Fibroblast of lung (primary cell): ENCODE measurements at regions not wholly inside any gene's neighbourhood (a gene's known extent, or its start where the extent isn't known, plus 50 kb on each side); places are given as distances from the start of the nearest gene placed in this dataset.

Experiments used
- DNase-seq, 2 donors: peaks; one replicate each; pipeline versions ENCODE4 v3.0.0 to v3.0.0-alpha.2; 2010; ENCODE audit warnings: low read depth in 2 of 2
- H2AFZ ChIP-seq: 2 replicates; pipeline ENCODE4 v1.5.1; 2012; ENCODE audit warnings: low read length, control low read depth, inconsistent platforms
- H3K27ac ChIP-seq: 2 replicates; pipeline ENCODE4 v1.5.1; 2011; ENCODE audit warnings: low read length, control low read depth; ENCODE audit not compliant: insufficient read depth
- H3K27me3 ChIP-seq: 2 replicates; pipeline ENCODE4 v1.5.1; 2011; ENCODE audit warnings: mild to moderate bottlenecking, low read length; ENCODE audit not compliant: control insufficient read depth, insufficient read depth
- H3K36me3 ChIP-seq: 2 replicates; pipeline ENCODE4 v1.5.1; 2011; ENCODE audit warnings: low read length; ENCODE audit not compliant: control insufficient read depth, insufficient read depth
- H3K4me1 ChIP-seq: 2 replicates; pipeline ENCODE4 v1.5.1; 2011; ENCODE audit warnings: low read length; ENCODE audit not compliant: control insufficient read depth, insufficient read depth; ENCODE audit errors: extremely low read depth
- H3K4me2 ChIP-seq: 2 replicates; pipeline ENCODE4 v1.5.1; 2011; ENCODE audit warnings: low read length, control low read depth; ENCODE audit not compliant: insufficient read depth; ENCODE audit errors: extremely low read depth
- H3K4me3 ChIP-seq, 4 experiments: fragments of 200-600 bp in 1 of 4; sonication (generic) in 1 of 4; replicated peaks in 1 of 4; 2 replicates each; pipeline ENCODE4 v1.5.1; 2011 to 2016; ENCODE audit warnings: low read length in 4 of 4, low read depth in 3 of 4, mild to moderate bottlenecking in 3 of 4, control low read depth in 2 of 4, inconsistent platforms in 1 of 4, mixed read lengths in 1 of 4; ENCODE audit not compliant: insufficient read depth in 1 of 4; ENCODE audit errors: control extremely low read depth in 1 of 4
- H3K79me2 ChIP-seq: 2 replicates; pipeline ENCODE4 v1.5.1; 2012; ENCODE audit warnings: mild to moderate bottlenecking, low read length, inconsistent platforms; ENCODE audit not compliant: control insufficient read depth, insufficient read depth
- H3K9ac ChIP-seq: 2 replicates; pipeline ENCODE4 v1.5.1; 2011; ENCODE audit warnings: mild to moderate bottlenecking, low read length, control low read depth; ENCODE audit not compliant: insufficient read depth
- H3K9me3 ChIP-seq: 2 replicates; pipeline ENCODE4 v1.5.1; 2012; ENCODE audit warnings: low read depth, low read length; ENCODE audit not compliant: control insufficient read depth, insufficient read depth
- H4K20me1 ChIP-seq: 2 replicates; pipeline ENCODE4 v1.5.1; 2011; ENCODE audit warnings: low read length; ENCODE audit not compliant: control insufficient read depth, insufficient read depth; ENCODE audit errors: extremely low read depth
- EZH2 ChIP-seq: IDR thresholded peaks from 2 replicates; pipeline ENCODE4 v1.5.1; 2012; ENCODE audit warnings: low read length, control low read depth, mild to moderate bottlenecking; ENCODE audit errors: missing control alignments
- TF ChIP-seq, protein P1 (sequence below), 2 donors: IDR thresholded peaks in 1 of 2; conservative IDR thresholded peaks in 1 of 2; 1 replicate in 1 of 2; 2 replicates in 1 of 2; pipeline ENCODE4 v1.5.1; 2011 to 2012; ENCODE audit warnings: low read length in 2 of 2, control low read depth in 1 of 2, inconsistent platforms in 1 of 2, low read depth in 1 of 2, mild to moderate bottlenecking in 1 of 2

DNA sequence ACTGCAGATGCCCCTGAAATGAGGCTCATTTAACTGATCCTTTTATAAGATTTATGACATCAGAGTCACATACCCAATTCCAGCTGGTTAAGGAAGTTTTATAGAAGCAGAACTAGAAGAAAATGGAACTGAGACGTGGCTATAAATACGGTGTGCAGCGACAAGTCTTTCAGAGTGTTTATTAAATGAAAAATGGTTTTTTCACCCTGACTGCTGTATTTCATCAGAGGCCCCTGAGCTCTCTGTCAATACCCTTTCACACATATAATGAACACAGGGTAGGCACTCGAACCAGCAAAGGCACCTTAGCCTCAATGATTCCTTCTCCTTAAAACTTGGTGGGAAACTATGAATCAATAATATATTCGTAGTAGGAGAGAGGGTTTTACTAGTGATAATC, 380.8 kb upstream of the ANXA10 start:
- no peak for DNase-seq
- Histone ChIP-seq H3K79me2 (no peaks in the 10 kb centered on the region), H3K36me3 (no peaks in the 10 kb centered on the region), H3K27ac (no peak overlapping the region), H3K9ac (no peak overlapping the region), H3K9me3 (no peaks in the 10 kb centered on the region), H2AFZ (no peak overlapping the region), H3K27me3 (no peaks in the 10 kb centered on the region), H3K4me2 (no peak overlapping the region), H4K20me1 (no peaks in the 10 kb centered on the region), H3K4me3 (no peak overlapping the region), H3K4me1 (no peaks in the 10 kb centered on the region)
- TF ChIP-seq, protein P1, sequence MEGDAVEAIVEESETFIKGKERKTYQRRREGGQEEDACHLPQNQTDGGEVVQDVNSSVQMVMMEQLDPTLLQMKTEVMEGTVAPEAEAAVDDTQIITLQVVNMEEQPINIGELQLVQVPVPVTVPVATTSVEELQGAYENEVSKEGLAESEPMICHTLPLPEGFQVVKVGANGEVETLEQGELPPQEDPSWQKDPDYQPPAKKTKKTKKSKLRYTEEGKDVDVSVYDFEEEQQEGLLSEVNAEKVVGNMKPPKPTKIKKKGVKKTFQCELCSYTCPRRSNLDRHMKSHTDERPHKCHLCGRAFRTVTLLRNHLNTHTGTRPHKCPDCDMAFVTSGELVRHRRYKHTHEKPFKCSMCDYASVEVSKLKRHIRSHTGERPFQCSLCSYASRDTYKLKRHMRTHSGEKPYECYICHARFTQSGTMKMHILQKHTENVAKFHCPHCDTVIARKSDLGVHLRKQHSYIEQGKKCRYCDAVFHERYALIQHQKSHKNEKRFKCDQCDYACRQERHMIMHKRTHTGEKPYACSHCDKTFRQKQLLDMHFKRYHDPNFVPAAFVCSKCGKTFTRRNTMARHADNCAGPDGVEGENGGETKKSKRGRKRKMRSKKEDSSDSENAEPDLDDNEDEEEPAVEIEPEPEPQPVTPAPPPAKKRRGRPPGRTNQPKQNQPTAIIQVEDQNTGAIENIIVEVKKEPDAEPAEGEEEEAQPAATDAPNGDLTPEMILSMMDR (conservative IDR thresholded peaks at IDR 0.05 in 1 of 2, IDR thresholded peaks at IDR 0.05 in 1 of 2; ENCODE audit: low read depth in 1 of 2, low read length in 2 of 2), result no peak
- no peak for TF ChIP-seq EZH2

DNA sequence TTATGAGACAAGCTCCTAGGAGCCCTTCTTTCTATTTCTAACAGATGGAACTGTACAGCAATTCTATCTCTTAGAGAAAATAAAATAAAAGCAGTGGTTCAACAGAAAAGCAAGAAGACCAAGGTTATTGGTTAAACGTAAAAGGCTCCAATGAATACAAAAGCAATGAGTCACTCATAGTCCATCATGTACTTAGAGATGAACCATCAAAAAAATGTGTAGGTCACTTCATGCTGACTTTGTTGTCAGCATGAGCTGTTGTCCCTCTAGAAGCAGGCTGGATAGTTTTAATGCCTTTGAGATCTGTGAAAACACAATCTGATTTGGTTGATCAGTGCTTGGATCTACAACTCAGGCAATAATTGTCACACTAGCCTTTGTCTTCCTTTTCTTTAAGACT, 378.6 kb upstream of the ANXA10 start:
- Histone ChIP-seq H3K4me3 (no peak overlapping the region), H3K4me2 (no peak overlapping the region), H3K27me3 (no peaks in the 10 kb centered on the region), H3K9ac (no peak overlapping the region), H3K79me2 (no peaks in the 10 kb centered on the region), H3K36me3 (no peaks in the 10 kb centered on the region), H3K9me3 (no peaks in the 10 kb centered on the region), H3K27ac (no peak overlapping the region), H4K20me1 (no peaks in the 10 kb centered on the region), H3K4me1 (no peaks in the 10 kb centered on the region), H2AFZ (no peak overlapping the region)
- TF ChIP-seq EZH2, result no peak
- TF ChIP-seq, protein P1 (conservative IDR thresholded peaks at IDR 0.05 in 1 of 2, IDR thresholded peaks at IDR 0.05 in 1 of 2; ENCODE audit: low read depth in 1 of 2, low read length in 2 of 2), result no peak
- peak; percentile 3 to 59 for DNase-seq

DNA sequence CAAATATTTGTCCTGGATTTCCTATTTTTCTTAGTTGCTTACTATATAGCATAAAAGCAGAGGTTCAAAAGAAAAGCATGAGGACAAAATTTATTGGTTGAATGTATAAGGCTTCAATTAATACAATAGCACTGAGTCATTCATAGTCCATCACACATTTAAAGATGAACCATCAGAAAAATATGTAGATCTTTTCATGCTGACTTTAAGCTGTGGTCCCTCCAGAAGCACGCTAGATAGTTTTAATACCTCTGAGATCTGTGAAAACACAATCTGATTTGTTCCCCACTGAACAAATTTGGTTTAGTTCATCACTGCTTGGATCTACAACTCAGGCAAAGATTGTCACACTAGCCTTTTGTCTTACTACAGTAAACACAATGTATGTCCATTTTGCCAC, 377.2 kb upstream of the ANXA10 start:
- TF ChIP-seq EZH2, result no peak
- TF ChIP-seq, protein P1 (conservative IDR thresholded peaks at IDR 0.05 in 1 of 2, IDR thresholded peaks at IDR 0.05 in 1 of 2; ENCODE audit: low read depth in 1 of 2, low read length in 2 of 2), result no peak
- H2AFZ ChIP-seq, result no peak overlapping the region
- no peaks in the 10 kb centered on the region for H3K9me3 ChIP-seq

More for the DNA sequence above, 377.2 kb upstream of the ANXA10 start:
- Histone ChIP-seq H3K36me3 (no peaks in the 10 kb centered on the region), H3K79me2 (no peaks in the 10 kb centered on the region), H3K4me2 (no peak overlapping the region), H3K4me3 (no peak overlapping the region), H3K27ac (no peak overlapping the region), H3K9ac (no peak overlapping the region), H4K20me1 (no peaks in the 10 kb centered on the region), H3K4me1 (no peaks in the 10 kb centered on the region), H3K27me3 (no peaks in the 10 kb centered on the region)
- peak in 1 of 2 donors; percentile 64 for DNase-seq
